Endothelial cell (in vitro differentiated cells): ENCODE measurements at regions not wholly inside any gene's neighbourhood (a gene's known extent, or its start where the extent isn't known, plus 50 kb on each side); places are given as distances from the start of the nearest gene placed in this dataset.
A peak's percentile ranks its signal among the peaks of the same experiment; 100 is the strongest.

Experiments used
- DNase-seq: peaks from one replicate; pipeline ENCODE4 v3.0.0; 2021; ENCODE audit warnings: low spot score
- H3K27ac Mint-ChIP-seq: one replicate; pipeline ENCODE4 v1.8.0; 2021; ENCODE audit warnings: mixed read lengths, inconsistent platforms; ENCODE audit not compliant: unreplicated experiment
- H3K27me3 Mint-ChIP-seq: one replicate; pipeline ENCODE4 v1.8.0; 2021; ENCODE audit warnings: mild to moderate bottlenecking, moderate library complexity, mixed read lengths, inconsistent platforms; ENCODE audit not compliant: unreplicated experiment
- H3K36me3 Mint-ChIP-seq: one replicate; pipeline ENCODE4 v1.8.0; 2021; ENCODE audit warnings: mild to moderate bottlenecking, low read depth, mixed read lengths, inconsistent platforms; ENCODE audit not compliant: unreplicated experiment
- H3K4me1 Mint-ChIP-seq: one replicate; pipeline ENCODE4 v1.8.0; 2021; ENCODE audit warnings: mild to moderate bottlenecking, mixed read lengths, inconsistent platforms; ENCODE audit not compliant: unreplicated experiment
- H3K4me3 Mint-ChIP-seq: one replicate; pipeline ENCODE4 v1.8.0; 2021; ENCODE audit warnings: mild to moderate bottlenecking, mixed read lengths, inconsistent platforms; ENCODE audit not compliant: unreplicated experiment
- H3K9me3 Mint-ChIP-seq: one replicate; pipeline ENCODE4 v1.8.0; 2021; ENCODE audit warnings: mixed read lengths, inconsistent platforms; ENCODE audit not compliant: unreplicated experiment
- TF ChIP-seq, protein P1 (sequence below): fragments of 200-600 bp; sonication (generic); IDR thresholded peaks from one replicate; pipeline ENCODE4 v1.5.0; 2021; ENCODE audit warnings: antibody characterized with exemption; ENCODE audit not compliant: unreplicated experiment

DNA sequence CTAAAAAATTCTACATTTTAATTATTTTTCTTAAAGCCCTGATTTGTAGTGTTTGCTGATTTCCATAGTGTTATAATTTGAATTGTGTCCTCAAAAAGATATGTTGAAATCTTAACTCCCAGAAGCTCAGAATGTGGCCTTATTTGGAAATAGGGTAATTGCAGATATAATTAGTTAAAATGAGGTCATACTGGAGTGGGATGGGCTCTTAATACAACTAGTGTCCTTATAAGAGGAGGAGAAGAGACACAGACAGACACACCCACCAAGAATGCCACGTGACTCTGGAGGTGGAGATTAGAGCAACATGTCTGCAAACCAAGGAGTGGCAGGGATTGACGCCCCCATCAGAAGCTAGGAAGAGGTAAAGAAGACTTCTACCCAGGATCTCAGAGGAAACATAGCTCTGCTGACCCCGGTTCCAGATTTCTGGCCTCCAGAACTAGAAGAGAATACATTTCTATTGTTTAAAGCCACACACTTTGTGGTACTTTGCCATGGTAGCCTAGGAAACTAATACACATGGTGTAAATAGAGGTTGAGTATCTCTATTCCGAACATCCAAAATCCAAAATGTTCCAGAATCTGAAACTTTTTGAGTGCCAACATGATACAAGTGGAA lies 70.5 kb upstream of the IRF2 start:
- Mint-ChIP-seq H3K9me3 (no peaks in the 10 kb centered on the region), H3K27me3 (no peaks in the 10 kb centered on the region), H3K27ac (peak overlapping the region; percentile 16), H3K36me3 (no peaks in the 10 kb centered on the region), H3K4me1 (peaks cover 16% of the 10 kb centered on the region), H3K4me3 (no peak overlapping the region)
- TF ChIP-seq, protein P1, sequence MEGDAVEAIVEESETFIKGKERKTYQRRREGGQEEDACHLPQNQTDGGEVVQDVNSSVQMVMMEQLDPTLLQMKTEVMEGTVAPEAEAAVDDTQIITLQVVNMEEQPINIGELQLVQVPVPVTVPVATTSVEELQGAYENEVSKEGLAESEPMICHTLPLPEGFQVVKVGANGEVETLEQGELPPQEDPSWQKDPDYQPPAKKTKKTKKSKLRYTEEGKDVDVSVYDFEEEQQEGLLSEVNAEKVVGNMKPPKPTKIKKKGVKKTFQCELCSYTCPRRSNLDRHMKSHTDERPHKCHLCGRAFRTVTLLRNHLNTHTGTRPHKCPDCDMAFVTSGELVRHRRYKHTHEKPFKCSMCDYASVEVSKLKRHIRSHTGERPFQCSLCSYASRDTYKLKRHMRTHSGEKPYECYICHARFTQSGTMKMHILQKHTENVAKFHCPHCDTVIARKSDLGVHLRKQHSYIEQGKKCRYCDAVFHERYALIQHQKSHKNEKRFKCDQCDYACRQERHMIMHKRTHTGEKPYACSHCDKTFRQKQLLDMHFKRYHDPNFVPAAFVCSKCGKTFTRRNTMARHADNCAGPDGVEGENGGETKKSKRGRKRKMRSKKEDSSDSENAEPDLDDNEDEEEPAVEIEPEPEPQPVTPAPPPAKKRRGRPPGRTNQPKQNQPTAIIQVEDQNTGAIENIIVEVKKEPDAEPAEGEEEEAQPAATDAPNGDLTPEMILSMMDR, result no peak
- no peak for DNase-seq

- H3K9me3 Mint-ChIP-seq, result no peaks in the 10 kb centered on the region
- H3K27ac Mint-ChIP-seq, result no peak overlapping the region
- H3K4me1 Mint-ChIP-seq, result peaks cover 6% of the 10 kb centered on the region
- TF ChIP-seq, protein P1, result no peak
- H3K4me3 Mint-ChIP-seq, result no peak overlapping the region
- no peaks in the 10 kb centered on the region for H3K27me3 Mint-ChIP-seq
- H3K36me3 Mint-ChIP-seq, result no peaks in the 10 kb centered on the region
- DNase-seq, result no peak
Observed at GRCh38 chr4:184541907-184542306, 67.6 kb upstream of the IRF2 start.

DNA sequence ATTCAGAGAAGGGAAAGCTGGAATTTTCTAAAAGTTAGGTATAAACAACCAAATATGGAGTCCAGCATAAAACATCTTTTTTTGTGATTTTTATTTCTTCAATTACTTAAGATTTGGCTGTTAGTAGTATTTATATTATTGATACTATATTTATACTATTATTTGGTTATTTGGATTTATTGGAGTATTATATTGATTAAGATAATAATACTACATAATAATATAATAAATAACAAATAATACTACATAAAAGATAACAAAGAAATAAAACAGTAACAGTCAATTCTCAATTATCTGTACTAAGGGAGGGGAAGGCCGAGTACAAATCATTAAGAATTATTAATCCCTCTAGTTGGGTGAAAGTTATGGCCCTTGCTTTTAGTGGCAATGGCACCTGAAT lies 66.0 kb upstream of the IRF2 start:
- TF ChIP-seq, protein P1, result no peak
- H3K4me3 Mint-ChIP-seq, result no peak overlapping the region
- no peaks in the 10 kb centered on the region for H3K36me3 Mint-ChIP-seq
- no peaks in the 10 kb centered on the region for H3K27me3 Mint-ChIP-seq
- DNase-seq, result no peak
- H3K9me3 Mint-ChIP-seq, result no peaks in the 10 kb centered on the region
- H3K4me1 Mint-ChIP-seq, result peaks cover 15% of the 10 kb centered on the region
- H3K27ac Mint-ChIP-seq, result no peak overlapping the region

DNA sequence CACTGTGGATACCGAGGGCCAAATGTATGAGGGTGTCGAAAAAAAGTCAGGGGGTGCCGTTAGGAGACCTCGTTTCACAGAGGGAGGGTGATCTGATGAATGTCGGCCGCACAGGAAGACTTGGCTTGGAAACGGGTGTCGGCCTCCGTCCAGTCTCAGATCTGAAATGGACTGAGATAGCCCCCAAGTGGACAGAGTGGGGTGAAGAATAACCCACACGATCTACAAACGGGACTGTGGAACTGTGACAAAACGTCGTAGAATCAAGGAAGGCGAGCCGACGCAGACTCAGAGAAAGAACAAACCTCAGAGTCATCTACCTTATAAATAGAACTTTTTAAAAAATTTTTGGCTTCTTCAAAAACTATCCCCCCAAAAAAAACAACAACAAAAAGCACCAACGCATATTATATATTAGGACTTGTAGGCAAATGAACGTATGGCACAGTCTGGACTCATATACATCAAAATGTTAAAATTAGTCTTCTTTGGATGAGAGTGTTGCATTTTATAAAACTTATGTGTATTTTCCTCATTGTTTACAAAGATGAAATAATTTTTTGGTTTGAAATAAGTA lies 63.8 kb upstream of the IRF2 start:
- peak overlapping the region; percentile 93 for H3K4me3 Mint-ChIP-seq

More for the DNA sequence above, 63.8 kb upstream of the IRF2 start:
- Mint-ChIP-seq H3K4me1 (peaks cover 19% of the 10 kb centered on the region), H3K27ac (peak overlapping the region; percentile 98), H3K9me3 (no peaks in the 10 kb centered on the region), H3K36me3 (no peaks in the 10 kb centered on the region), H3K27me3 (no peaks in the 10 kb centered on the region)
- DNase-seq, result peak; percentile 65
- TF ChIP-seq, protein P1, result peak; percentile 32
